ENCODE measurements at regions not wholly inside any gene's neighbourhood (a gene's known extent, or its start where the extent isn't known, plus 50 kb on each side); places are given as distances from the start of the nearest gene placed in this dataset.

DNA sequence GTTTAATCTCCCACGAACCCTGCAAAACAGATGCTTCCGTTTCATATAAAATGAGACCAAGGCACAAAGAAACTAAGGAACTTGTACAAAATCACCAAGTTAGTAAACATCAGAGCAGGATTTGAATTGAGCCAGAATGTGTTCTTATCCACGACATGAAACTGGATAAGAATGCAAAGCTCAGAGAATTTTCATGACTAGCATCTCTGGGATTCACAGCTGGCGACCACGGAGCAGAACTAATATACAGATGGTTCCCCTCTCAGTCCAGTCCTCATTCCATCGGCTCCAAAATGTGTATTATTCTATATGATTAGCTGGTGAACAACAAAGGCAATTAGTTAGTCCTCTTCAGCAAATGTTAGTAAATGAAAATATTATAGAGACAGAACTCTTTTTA is 72.3 kb upstream of the ERG start:
- no peak for DNase-seq

DNA sequence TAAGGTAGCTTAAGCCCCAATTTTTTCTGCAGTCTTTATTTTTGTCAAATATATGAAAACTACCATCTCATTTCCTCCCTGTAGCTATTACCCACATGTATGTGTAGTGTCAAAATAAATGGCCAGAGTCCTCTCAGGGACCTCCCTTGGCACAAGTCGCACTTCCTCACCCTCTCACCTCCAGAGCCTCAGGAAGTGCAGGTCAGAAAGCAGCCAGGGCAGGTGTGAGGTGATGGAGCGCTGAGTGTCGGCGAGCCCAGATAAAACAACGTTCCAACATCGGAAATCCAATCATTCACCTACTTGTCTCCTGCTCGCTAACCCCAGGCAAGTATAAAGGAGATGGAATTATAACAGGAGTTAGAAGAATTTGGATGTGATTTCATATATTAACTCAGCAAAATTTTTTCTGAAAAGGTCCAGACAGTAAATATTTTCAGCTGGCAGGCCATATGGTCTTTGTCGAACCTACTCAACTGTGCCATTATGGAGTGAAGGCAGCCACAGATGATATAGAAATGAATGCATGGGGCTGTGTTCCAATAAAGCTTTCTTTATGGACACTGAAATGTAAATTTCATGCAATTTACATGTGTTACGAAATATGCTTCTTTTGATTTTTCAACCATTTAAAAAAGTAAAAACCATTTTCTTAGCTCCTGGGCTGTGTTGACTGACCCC is 76.8 kb upstream of the ERG start:
- Histone ChIP-seq H3K27ac (ENCODE audit: low read length) (no peak overlapping the region), H3K36me3 (ENCODE audit: control insufficient read depth in 2 of 2, extremely low read depth in 1 of 2, insufficient read depth in 1 of 2, low read length in 1 of 2) (no peaks in the 10 kb centered on the region), H3K4me1 (ENCODE audit: control insufficient read depth in 1 of 2, extremely low read depth in 1 of 2, insufficient read depth in 2 of 2, low read length in 2 of 2) (no peaks in the 10 kb centered on the region), H3K4me3 (ENCODE audit: control insufficient read depth in 1 of 2, extremely low read depth in 1 of 2, low read length in 1 of 2) (no peak overlapping the region), H3K27me3 (replicated peaks in 1 of 2; ENCODE audit: control insufficient read depth in 2 of 2, extremely low read depth in 1 of 2, insufficient read depth in 2 of 2, low read length in 1 of 2) (no peaks in the 10 kb centered on the region), H3K9me3 (no peaks in the 10 kb centered on the region)
- no peaks in the 10 kb centered on the region for H3K9me3 Mint-ChIP-seq
- no peak overlapping the region for H3K27ac Mint-ChIP-seq
- H3K36me3 Mint-ChIP-seq = no peaks in the 10 kb centered on the region
- H3K4me1 Mint-ChIP-seq = no peaks in the 10 kb centered on the region
- POLR2A ChIA-PET = no interaction called here
- H3K4me3 Mint-ChIP-seq = no peak overlapping the region
- ATAC-seq (replicated peaks in 1 of 4) (no peak), DNase-seq (no peak)
- H3K27me3 Mint-ChIP-seq = peaks cover 0 to 1% of the 10 kb centered on the region in 2 donors
- WGBS (ENCODE audit: insufficient coverage) = 100% methylated on average over 1 of the region's 9 CpGs
- CTCF ChIA-PET = no interaction called here

More for the DNA sequence above, 72.3 kb upstream of the ERG start:
- no peaks in the 10 kb centered on the region for H3K9me3 ChIP-seq
- CTCF ChIA-PET = no interaction called here
- Mint-ChIP-seq H3K27ac (no peak overlapping the region), H3K36me3 (no peaks in the 10 kb centered on the region), H3K4me1 (no peaks in the 10 kb centered on the region), H3K4me3 (no peak overlapping the region), H3K27me3 (peaks cover 2 to 5% of the 10 kb centered on the region in 2 donors), H3K9me3 (no peaks in the 10 kb centered on the region)
- no peak overlapping the region for H3K4me3 ChIP-seq (ENCODE audit: control insufficient read depth in 1 of 2, extremely low read depth in 1 of 2, low read length in 1 of 2)
- POLR2A ChIA-PET = no interaction called here
- no peak for ATAC-seq (replicated peaks in 1 of 4)
- H3K27ac ChIP-seq (ENCODE audit: low read length) = no peak overlapping the region
- no peaks in the 10 kb centered on the region for H3K4me1 ChIP-seq (ENCODE audit: control insufficient read depth in 1 of 2, extremely low read depth in 1 of 2, insufficient read depth in 2 of 2, low read length in 2 of 2)
- 100% methylated on average over 2 of the region's 6 CpGs for WGBS (ENCODE audit: insufficient coverage)
- peaks cover 0 to 4% of the 10 kb centered on the region in 2 experiments for H3K27me3 ChIP-seq (replicated peaks in 1 of 2; ENCODE audit: control insufficient read depth in 2 of 2, extremely low read depth in 1 of 2, insufficient read depth in 2 of 2, low read length in 1 of 2)
- H3K36me3 ChIP-seq (ENCODE audit: control insufficient read depth in 2 of 2, extremely low read depth in 1 of 2, insufficient read depth in 1 of 2, low read length in 1 of 2) = no peaks in the 10 kb centered on the region

DNA sequence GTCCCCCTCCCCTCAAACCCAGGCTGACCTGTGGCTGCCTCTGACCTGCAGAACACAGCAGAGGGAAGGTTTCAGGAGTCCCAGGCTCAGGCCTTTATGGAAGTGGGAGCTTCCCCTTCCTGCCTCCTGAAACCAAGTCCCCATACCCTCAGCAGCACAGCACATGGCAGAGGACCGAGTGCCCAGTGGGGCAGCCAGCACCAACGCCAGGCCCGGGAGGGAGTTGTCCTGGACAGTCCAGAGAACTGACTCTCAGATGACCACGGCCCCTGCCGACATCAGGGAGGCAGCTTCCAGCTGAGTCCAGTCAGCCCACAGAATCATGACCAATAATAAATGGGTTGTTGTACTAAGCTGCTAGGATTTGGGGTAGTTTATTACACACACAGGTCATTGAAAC is 79.6 kb upstream of the ERG start:
- H3K4me1 ChIP-seq (ENCODE audit: control insufficient read depth in 1 of 2, extremely low read depth in 1 of 2, insufficient read depth in 2 of 2, low read length in 2 of 2) = no peaks in the 10 kb centered on the region
- ATAC-seq (replicated peaks in 1 of 4) (peak in 1 of 4 experiments; percentile 20), DNase-seq (no peak)
- H3K9me3 Mint-ChIP-seq = no peaks in the 10 kb centered on the region
- H3K4me3 ChIP-seq (ENCODE audit: control insufficient read depth in 1 of 2, extremely low read depth in 1 of 2, low read length in 1 of 2) = no peak overlapping the region
- peaks cover 0 to 4% of the 10 kb centered on the region in 2 experiments for H3K27me3 ChIP-seq (replicated peaks in 1 of 2; ENCODE audit: control insufficient read depth in 2 of 2, extremely low read depth in 1 of 2, insufficient read depth in 2 of 2, low read length in 1 of 2)
- peaks cover 0 to 1% of the 10 kb centered on the region in 2 donors for H3K27me3 Mint-ChIP-seq
- no peaks in the 10 kb centered on the region for H3K9me3 ChIP-seq
- no peaks in the 10 kb centered on the region for H3K4me1 Mint-ChIP-seq
- no peaks in the 10 kb centered on the region for H3K36me3 Mint-ChIP-seq
- no peak overlapping the region for H3K4me3 Mint-ChIP-seq
- CTCF ChIA-PET = no interaction called here
- POLR2A ChIA-PET = interaction anchor here in 1 of 2 donors (0.5 kb wide), 1 partner anchor 85 kb away, joined by 4 read pairs; no protein-coding TSS in a partner anchor
- no peak overlapping the region for H3K27ac ChIP-seq (ENCODE audit: low read length)
- H3K36me3 ChIP-seq (ENCODE audit: control insufficient read depth in 2 of 2, extremely low read depth in 1 of 2, insufficient read depth in 1 of 2, low read length in 1 of 2) = no peaks in the 10 kb centered on the region
- H3K27ac Mint-ChIP-seq = no peak overlapping the region
- 83% methylated on average over 4 of the region's 5 CpGs for WGBS (ENCODE audit: insufficient coverage)

DNA sequence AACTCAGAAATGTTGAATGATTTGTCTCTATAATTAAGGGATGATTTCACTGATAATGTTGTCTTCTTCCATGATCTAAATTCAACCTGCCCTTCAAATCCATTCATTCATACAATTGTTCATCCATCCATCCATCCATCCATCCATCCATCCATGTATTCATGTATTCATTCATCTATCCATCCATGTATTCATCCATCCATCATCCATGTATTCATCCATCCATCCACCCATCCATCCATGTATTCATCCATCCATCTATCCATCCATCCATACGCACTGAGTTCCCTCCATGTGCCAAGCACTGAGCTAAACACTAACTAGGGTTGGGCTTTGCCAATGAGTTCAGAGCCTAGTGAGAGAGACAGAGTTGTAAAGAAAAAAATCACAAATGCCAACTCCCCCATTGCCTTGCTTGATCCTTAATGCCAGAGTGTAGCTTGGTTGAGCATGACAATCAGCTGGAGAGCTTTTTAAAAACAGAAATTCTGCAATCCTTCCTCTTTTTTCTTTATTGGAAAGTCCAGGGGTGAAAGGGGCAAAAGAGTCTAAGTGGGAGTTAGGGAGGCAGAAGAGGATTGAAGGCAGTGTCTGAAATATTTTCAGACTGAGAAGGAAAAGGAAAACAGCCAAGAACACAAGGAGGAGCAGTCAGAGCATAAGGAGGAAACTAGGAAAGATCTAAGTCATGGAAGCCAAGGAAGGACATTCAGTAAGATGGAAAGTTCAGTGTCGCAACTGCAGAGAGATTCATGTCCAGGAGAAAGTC is 92.4 kb upstream of the ERG start:
- H3K4me3 ChIP-seq (ENCODE audit: control insufficient read depth in 1 of 2, extremely low read depth in 1 of 2, low read length in 1 of 2) = no peak overlapping the region
- CTCF ChIA-PET = no interaction called here

DNA sequence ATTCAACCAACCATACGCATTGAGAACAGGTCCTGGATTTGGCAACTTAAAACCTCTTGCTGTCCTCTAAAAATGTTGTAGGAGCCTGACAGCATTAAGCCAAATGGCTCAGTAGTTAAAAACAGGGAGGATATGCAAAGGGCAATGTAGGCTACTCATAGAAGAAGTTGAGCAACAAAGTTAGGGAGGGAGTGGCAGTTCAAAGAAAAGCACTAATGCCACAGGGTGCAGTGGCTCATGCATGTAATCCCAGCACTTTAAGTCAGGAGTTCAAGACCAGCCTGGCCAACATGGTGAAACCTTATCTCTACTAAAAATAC is 92.9 kb upstream of the ERG start:
- no peaks in the 10 kb centered on the region for H3K36me3 ChIP-seq (ENCODE audit: control insufficient read depth in 2 of 2, extremely low read depth in 1 of 2, insufficient read depth in 1 of 2, low read length in 1 of 2)
- no peak overlapping the region for H3K4me3 Mint-ChIP-seq
- peaks cover 7 to 12% of the 10 kb centered on the region in 2 donors for H3K27me3 Mint-ChIP-seq
- no peak overlapping the region for H3K27ac ChIP-seq (ENCODE audit: low read length)
- H3K9me3 ChIP-seq = no peaks in the 10 kb centered on the region
- 100% methylated on average over 1 of the region's 1 CpG for WGBS (ENCODE audit: insufficient coverage)
- no peaks in the 10 kb centered on the region for H3K36me3 Mint-ChIP-seq
- no peaks in the 10 kb centered on the region for H3K4me1 ChIP-seq (ENCODE audit: control insufficient read depth in 1 of 2, extremely low read depth in 1 of 2, insufficient read depth in 2 of 2, low read length in 2 of 2)
- no peaks in the 10 kb centered on the region for H3K9me3 Mint-ChIP-seq
- no peaks in the 10 kb centered on the region for H3K4me1 Mint-ChIP-seq
- peaks cover 0 to 10% of the 10 kb centered on the region in 2 experiments for H3K27me3 ChIP-seq (replicated peaks in 1 of 2; ENCODE audit: control insufficient read depth in 2 of 2, extremely low read depth in 1 of 2, insufficient read depth in 2 of 2, low read length in 1 of 2)
- DNase-seq (no peak), ATAC-seq (replicated peaks in 1 of 4) (no peak)
- no peak overlapping the region for H3K27ac Mint-ChIP-seq
- ChIA-PET CTCF (no interaction called here), POLR2A (no interaction called here)
- no peak overlapping the region for H3K4me3 ChIP-seq (ENCODE audit: control insufficient read depth in 1 of 2, extremely low read depth in 1 of 2, low read length in 1 of 2)

More for the DNA sequence above, 92.4 kb upstream of the ERG start:
- no peak overlapping the region for H3K27ac ChIP-seq (ENCODE audit: low read length)
- ATAC-seq (replicated peaks in 1 of 4) = no peak
- no peaks in the 10 kb centered on the region for H3K9me3 ChIP-seq
- DNase-seq = no peak
- Mint-ChIP-seq H3K27me3 (peaks cover 7 to 12% of the 10 kb centered on the region in 2 donors), H3K9me3 (no peaks in the 10 kb centered on the region), H3K4me1 (no peaks in the 10 kb centered on the region), H3K36me3 (no peaks in the 10 kb centered on the region), H3K27ac (no peak overlapping the region), H3K4me3 (no peak overlapping the region)
- H3K36me3 ChIP-seq (ENCODE audit: control insufficient read depth in 2 of 2, extremely low read depth in 1 of 2, insufficient read depth in 1 of 2, low read length in 1 of 2) = no peaks in the 10 kb centered on the region
- no peaks in the 10 kb centered on the region for H3K4me1 ChIP-seq (ENCODE audit: control insufficient read depth in 1 of 2, extremely low read depth in 1 of 2, insufficient read depth in 2 of 2, low read length in 2 of 2)
- WGBS (ENCODE audit: insufficient coverage) = 100% methylated on average over 1 of the region's 2 CpGs
- POLR2A ChIA-PET = no interaction called here
- H3K27me3 ChIP-seq (replicated peaks in 1 of 2; ENCODE audit: control insufficient read depth in 2 of 2, extremely low read depth in 1 of 2, insufficient read depth in 2 of 2, low read length in 1 of 2) = peaks cover 0 to 10% of the 10 kb centered on the region in 2 experiments

DNA sequence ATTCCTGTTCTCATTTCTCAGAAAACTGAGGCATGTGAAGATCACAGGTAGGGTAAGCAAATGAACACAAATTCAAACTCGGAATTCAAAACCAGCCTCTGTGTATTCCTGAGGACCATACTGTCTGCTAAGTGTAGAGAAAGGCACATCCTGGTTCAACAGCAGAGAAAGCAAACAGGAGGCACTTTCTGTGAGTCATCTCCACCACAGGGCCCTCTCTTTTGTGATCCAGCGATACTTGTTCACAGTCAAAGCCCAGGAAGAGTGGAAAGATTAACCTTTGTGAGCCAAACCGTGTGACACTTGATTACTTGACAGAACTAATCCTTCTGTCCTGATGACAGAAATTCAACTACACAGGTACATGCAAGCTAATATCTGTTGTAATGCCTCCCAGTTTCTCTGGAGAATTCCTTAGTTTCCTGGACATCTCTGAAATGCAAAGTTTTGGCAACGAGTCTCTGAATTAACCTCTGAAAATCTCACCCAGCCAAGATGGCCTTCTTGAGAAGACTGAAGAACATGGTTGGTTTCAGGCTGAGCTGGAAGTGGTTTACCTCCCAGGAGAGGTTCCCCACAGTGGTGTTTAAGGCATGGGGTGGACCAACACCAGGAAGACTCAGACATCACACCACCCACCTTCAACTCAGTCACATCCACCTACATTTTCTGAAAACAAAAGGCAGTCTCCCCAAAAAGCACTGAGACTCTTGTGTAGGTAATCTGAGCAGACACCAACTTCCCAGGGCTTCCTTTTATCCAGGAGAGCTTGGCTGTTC is 98.2 kb upstream of the ERG start:
- Histone ChIP-seq H3K27me3 (replicated peaks in 1 of 2; ENCODE audit: control insufficient read depth in 2 of 2, extremely low read depth in 1 of 2, insufficient read depth in 2 of 2, low read length in 1 of 2) (peaks cover 0 to 22% of the 10 kb centered on the region in 2 experiments), H3K4me3 (ENCODE audit: control insufficient read depth in 1 of 2, extremely low read depth in 1 of 2, low read length in 1 of 2) (no peak overlapping the region), H3K9me3 (no peaks in the 10 kb centered on the region), H3K27ac (ENCODE audit: low read length) (no peak overlapping the region), H3K4me1 (ENCODE audit: control insufficient read depth in 1 of 2, extremely low read depth in 1 of 2, insufficient read depth in 2 of 2, low read length in 2 of 2) (no peaks in the 10 kb centered on the region), H3K36me3 (ENCODE audit: control insufficient read depth in 2 of 2, extremely low read depth in 1 of 2, insufficient read depth in 1 of 2, low read length in 1 of 2) (no peaks in the 10 kb centered on the region)
- ATAC-seq (replicated peaks in 1 of 4) (no peak), DNase-seq (no peak)
- Mint-ChIP-seq H3K36me3 (no peaks in the 10 kb centered on the region), H3K4me3 (no peak overlapping the region), H3K27ac (no peak overlapping the region), H3K9me3 (no peaks in the 10 kb centered on the region), H3K27me3 (peaks cover 12 to 25% of the 10 kb centered on the region in 2 donors), H3K4me1 (no peaks in the 10 kb centered on the region)
- WGBS (ENCODE audit: insufficient coverage) = 58% methylated on average over 2 of the region's 4 CpGs
- ChIA-PET CTCF (interaction anchor here in 1 of 2 donors (0.7 kb wide), 1 partner anchor 526 kb away, joined by 4 read pairs; no protein-coding TSS in a partner anchor), POLR2A (no interaction called here)
